ENCODE measurements at regions not wholly inside any gene's neighbourhood (a gene's known extent, or its start where the extent isn't known, plus 50 kb on each side); places are given as distances from the start of the nearest gene placed in this dataset.

GRCh38 chr16:79361132-79361751, 239.3 kb downstream of the MAF start:
- no peak for TF ChIP-seq CTCF (IDR thresholded peaks at IDR 0.05; ENCODE audit: insufficient read depth, low read depth, low read length)
- TF ChIP-seq EZH2 (IDR thresholded peaks at IDR 0.05; ENCODE audit: insufficient read depth, low read length): no peak
